Ishikawa (cell line): ENCODE measurements at regions not wholly inside any gene's neighbourhood (a gene's known extent, or its start where the extent isn't known, plus 50 kb on each side); places are given as distances from the start of the nearest gene placed in this dataset.

ENCODE experiments used
- CEBPB ChIP-seq: IDR thresholded peaks from 2 replicates; pipeline ENCODE4 v1.6.1; 2012
- CREB1 ChIP-seq: IDR thresholded peaks from 2 replicates; pipeline ENCODE4 v1.6.1; 2012; ENCODE audit warnings: low read depth
- EGR1 ChIP-seq: IDR thresholded peaks from 2 replicates; pipeline ENCODE4 v1.6.1; 2012
- EP300 ChIP-seq: IDR thresholded peaks from 2 replicates; pipeline ENCODE4 v1.6.1; 2012; ENCODE audit warnings: borderline replicate concordance
- FOXM1 ChIP-seq: IDR thresholded peaks from 2 replicates; pipeline ENCODE4 v1.6.1; 2012; ENCODE audit warnings: low read depth, borderline replicate concordance
- MAX ChIP-seq: IDR thresholded peaks from 2 replicates; pipeline ENCODE4 v1.6.1; 2012
- NFIC ChIP-seq: IDR thresholded peaks from 2 replicates; pipeline ENCODE4 v1.6.1; 2012
- RAD21 ChIP-seq: IDR thresholded peaks from 2 replicates; pipeline ENCODE4 v1.6.1; 2012; ENCODE audit warnings: low read depth
- TAF1 ChIP-seq: IDR thresholded peaks from 2 replicates; pipeline ENCODE4 v1.6.1; 2012; ENCODE audit warnings: low read depth, mild to moderate bottlenecking
- TCF12 ChIP-seq: IDR thresholded peaks from 2 replicates; pipeline ENCODE4 v1.6.1; 2012; ENCODE audit warnings: low read depth
- TEAD4 ChIP-seq: IDR thresholded peaks from 2 replicates; pipeline ENCODE4 v1.6.1; 2012
- YY1 ChIP-seq: IDR thresholded peaks from 2 replicates; pipeline ENCODE4 v1.6.1; 2012; ENCODE audit warnings: low read depth
- ZBTB7A ChIP-seq: IDR thresholded peaks from 2 replicates; pipeline ENCODE4 v1.6.1; 2012; ENCODE audit warnings: low read depth
- TF ChIP-seq, protein P1 (sequence below): IDR thresholded peaks from 2 replicates; pipeline ENCODE4 v1.6.1; 2012; ENCODE audit warnings: low read depth, mild to moderate bottlenecking
- TF ChIP-seq, protein P2 (sequence below): IDR thresholded peaks from 2 replicates; pipeline ENCODE4 v1.6.1; 2012

DNA sequence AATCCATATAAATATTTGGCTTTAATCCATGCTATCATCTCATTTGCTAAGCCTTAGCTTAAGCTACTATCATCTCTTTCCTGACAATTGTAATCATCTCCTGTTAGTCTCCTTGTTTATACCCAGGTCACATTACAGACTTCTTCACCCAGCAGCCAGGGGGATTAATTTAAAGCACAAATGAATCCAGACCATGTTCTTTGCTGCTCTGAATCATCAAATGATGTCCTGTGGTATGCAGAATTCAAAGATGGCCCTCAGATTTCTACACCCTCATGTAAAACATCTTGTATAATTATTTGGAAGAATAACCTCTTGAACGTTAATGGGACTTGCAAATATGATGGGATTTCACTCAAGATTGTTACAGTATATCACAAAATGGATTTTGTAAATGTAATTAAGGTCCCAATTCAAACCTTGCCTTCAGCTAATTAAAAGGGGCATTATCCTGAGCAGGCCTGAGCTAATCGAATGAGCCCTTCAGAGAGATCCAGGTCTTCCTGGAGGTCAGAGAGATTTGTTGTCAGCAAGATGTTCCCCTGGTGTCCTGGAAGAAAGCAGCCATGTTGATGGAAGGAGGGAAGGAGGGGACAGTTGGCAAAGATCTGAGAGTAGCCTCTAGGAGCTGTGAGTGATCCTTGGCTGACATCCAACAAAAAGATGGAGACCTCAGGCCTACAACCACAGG is 241.1 kb upstream of the MMADHC start:
- TF ChIP-seq YY1: no peak
- no peak for TF ChIP-seq EGR1
- no peak for TF ChIP-seq MAX
- TF ChIP-seq RAD21: no peak
- no peak for TF ChIP-seq NFIC
- TF ChIP-seq TCF12: no peak
- TF ChIP-seq, protein P1, sequence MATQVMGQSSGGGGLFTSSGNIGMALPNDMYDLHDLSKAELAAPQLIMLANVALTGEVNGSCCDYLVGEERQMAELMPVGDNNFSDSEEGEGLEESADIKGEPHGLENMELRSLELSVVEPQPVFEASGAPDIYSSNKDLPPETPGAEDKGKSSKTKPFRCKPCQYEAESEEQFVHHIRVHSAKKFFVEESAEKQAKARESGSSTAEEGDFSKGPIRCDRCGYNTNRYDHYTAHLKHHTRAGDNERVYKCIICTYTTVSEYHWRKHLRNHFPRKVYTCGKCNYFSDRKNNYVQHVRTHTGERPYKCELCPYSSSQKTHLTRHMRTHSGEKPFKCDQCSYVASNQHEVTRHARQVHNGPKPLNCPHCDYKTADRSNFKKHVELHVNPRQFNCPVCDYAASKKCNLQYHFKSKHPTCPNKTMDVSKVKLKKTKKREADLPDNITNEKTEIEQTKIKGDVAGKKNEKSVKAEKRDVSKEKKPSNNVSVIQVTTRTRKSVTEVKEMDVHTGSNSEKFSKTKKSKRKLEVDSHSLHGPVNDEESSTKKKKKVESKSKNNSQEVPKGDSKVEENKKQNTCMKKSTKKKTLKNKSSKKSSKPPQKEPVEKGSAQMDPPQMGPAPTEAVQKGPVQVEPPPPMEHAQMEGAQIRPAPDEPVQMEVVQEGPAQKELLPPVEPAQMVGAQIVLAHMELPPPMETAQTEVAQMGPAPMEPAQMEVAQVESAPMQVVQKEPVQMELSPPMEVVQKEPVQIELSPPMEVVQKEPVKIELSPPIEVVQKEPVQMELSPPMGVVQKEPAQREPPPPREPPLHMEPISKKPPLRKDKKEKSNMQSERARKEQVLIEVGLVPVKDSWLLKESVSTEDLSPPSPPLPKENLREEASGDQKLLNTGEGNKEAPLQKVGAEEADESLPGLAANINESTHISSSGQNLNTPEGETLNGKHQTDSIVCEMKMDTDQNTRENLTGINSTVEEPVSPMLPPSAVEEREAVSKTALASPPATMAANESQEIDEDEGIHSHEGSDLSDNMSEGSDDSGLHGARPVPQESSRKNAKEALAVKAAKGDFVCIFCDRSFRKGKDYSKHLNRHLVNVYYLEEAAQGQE: no peak
- TF ChIP-seq, protein P2, sequence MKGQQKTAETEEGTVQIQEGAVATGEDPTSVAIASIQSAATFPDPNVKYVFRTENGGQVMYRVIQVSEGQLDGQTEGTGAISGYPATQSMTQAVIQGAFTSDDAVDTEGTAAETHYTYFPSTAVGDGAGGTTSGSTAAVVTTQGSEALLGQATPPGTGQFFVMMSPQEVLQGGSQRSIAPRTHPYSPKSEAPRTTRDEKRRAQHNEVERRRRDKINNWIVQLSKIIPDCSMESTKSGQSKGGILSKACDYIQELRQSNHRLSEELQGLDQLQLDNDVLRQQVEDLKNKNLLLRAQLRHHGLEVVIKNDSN: no peak
- no peak for TF ChIP-seq CEBPB
- no peak for TF ChIP-seq ZBTB7A
- no peak for TF ChIP-seq EP300
- no peak for TF ChIP-seq TEAD4
- TF ChIP-seq CREB1: no peak
- TF ChIP-seq TAF1: no peak
- no peak for TF ChIP-seq FOXM1

DNA sequence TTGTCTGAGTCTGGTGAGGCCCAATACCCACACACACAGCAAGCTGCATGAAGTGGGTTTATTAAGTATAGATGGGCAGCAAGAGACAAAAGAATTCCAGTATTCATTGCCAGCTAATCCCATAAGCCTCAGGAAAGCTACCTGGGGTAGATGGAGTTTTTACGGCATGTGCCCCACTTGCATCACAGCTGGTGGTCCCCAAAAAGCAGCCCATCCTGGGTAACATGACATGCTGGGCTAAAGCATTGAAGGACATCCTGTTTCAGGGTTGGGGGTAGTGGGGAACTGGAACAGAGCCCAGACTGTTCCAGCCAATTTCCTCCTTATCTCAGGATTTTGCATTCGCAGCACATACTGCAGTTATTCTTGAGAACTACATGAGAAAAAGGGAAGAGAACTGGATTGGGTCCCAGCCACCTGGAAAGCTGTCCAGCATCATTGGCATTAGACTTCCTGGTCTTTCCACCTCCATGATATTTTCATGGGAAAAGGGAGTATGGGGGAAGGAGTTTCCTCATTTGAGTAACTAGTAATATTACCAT is 240.1 kb upstream of the MMADHC start:
- TF ChIP-seq RAD21: no peak
- TF ChIP-seq, protein P2: no peak

- TF ChIP-seq, protein P2: no peak
Measured at GRCh38 chr2:149826471-149827125, 239.0 kb upstream of the MMADHC start.

- TF ChIP-seq, protein P2: no peak
- no peak for TF ChIP-seq NFIC
- no peak for TF ChIP-seq ZBTB7A
- TF ChIP-seq EGR1: no peak
- TF ChIP-seq RAD21: no peak
- TF ChIP-seq EP300: no peak
- no peak for TF ChIP-seq FOXM1
- no peak for TF ChIP-seq CREB1
- TF ChIP-seq, protein P1: no peak
- TF ChIP-seq CEBPB: no peak
- TF ChIP-seq TEAD4: no peak
- TF ChIP-seq YY1: no peak
- TF ChIP-seq MAX: no peak
- TF ChIP-seq TAF1: no peak
- no peak for TF ChIP-seq TCF12
Measured at GRCh38 chr2:149825473-149825872, 237.9 kb upstream of the MMADHC start.

GRCh38 chr2:149824136-149824535 is 236.6 kb upstream of the MMADHC start:
- TF ChIP-seq EP300 (no peak), MAX (no peak), TEAD4 (no peak), TCF12 (no peak), FOXM1 (no peak), ZBTB7A (no peak), CEBPB (no peak), YY1 (no peak), TAF1 (no peak), EGR1 (no peak), RAD21 (no peak), CREB1 (no peak)
- TF ChIP-seq, protein P2: no peak
- TF ChIP-seq, protein P1: no peak
